Tibial artery (tissue), 4 donors: ENCODE measurements at regions not wholly inside any gene's neighbourhood (a gene's known extent, or its start where the extent isn't known, plus 50 kb on each side); places are given as distances from the start of the nearest gene placed in this dataset.

ENCODE experiments used
- DNase-seq, 2 donors: peaks; one replicate each; pipeline ENCODE4 v3.0.0-alpha.2; 2019
- H3K27ac ChIP-seq, 2 donors: fragments of 200-600 bp; sonication (generic) in 1 of 2; 1 replicate in 1 of 2; 2 replicates in 1 of 2; pipeline ENCODE4 v1.5.1; 2018 to 2019; ENCODE audit warnings: mild to moderate bottlenecking in 1 of 2
- H3K27me3 ChIP-seq, 2 donors: fragments of 200-600 bp; sonication (generic) in 1 of 2; one replicate each; pipeline versions ENCODE4 v1.5.1 to v1.6.0; 2016 to 2019
- H3K36me3 ChIP-seq, 3 donors: fragments of 200-600 bp; sonication (generic) in 2 of 3; one replicate each; pipeline ENCODE4 v1.5.1; 2016 to 2019; ENCODE audit warnings: mild to moderate bottlenecking in 2 of 3
- H3K4me1 ChIP-seq, 4 donors: fragments of 200-600 bp; sonication (generic) in 2 of 4; 1 replicate in 3 of 4; 2 replicates in 1 of 4; pipeline ENCODE4 v1.5.1; 2016 to 2019
- H3K4me3 ChIP-seq, 2 donors: fragments of 200-600 bp; sonication (generic) in 1 of 2; 1 replicate in 1 of 2; 2 replicates in 1 of 2; pipeline ENCODE4 v1.5.1; 2018 to 2019; ENCODE audit warnings: mild to moderate bottlenecking in 2 of 2
- H3K9me3 ChIP-seq, 3 donors: fragments of 200-600 bp; sonication (generic) in 1 of 3; one replicate each; pipeline ENCODE4 v1.5.1; 2016 to 2019
- CTCF ChIP-seq, 2 experiments: fragments of 200-600 bp in 1 of 2; fragments of 450-650 bp in 1 of 2; IDR thresholded peaks; one replicate each; pipeline ENCODE4 v1.5.1; 2017 to 2019; ENCODE audit warnings: antibody characterized with exemption in 2 of 2, mild to moderate bottlenecking in 1 of 2, moderate library complexity in 1 of 2
- intact Hi-C: fragments of 100-400 bp; cut with DNase I; formaldehyde crosslinking; loops from one replicate; pipeline ENCODE4 v1.15.0; 2023; ENCODE audit warnings: low total_unique reads

GRCh38 chr3:68103811-68104210, 449.4 kb upstream of the SUCLG2 start:
- intact Hi-C loops, result no loop called here
- no peaks in the 10 kb centered on the region for H3K36me3 ChIP-seq
- H3K27ac ChIP-seq, result no peak overlapping the region
- no peaks in the 10 kb centered on the region for H3K9me3 ChIP-seq
- H3K27me3 ChIP-seq, result no peaks in the 10 kb centered on the region
- DNase-seq, result no peak
- no peak overlapping the region for H3K4me3 ChIP-seq
- H3K4me1 ChIP-seq, result no peaks in the 10 kb centered on the region
- TF ChIP-seq CTCF (IDR thresholded peaks at IDR 0.05), result no peak

GRCh38 chr3:68090571-68090970, 436.2 kb upstream of the SUCLG2 start:
- no peaks in the 10 kb centered on the region for H3K36me3 ChIP-seq
- TF ChIP-seq CTCF (IDR thresholded peaks at IDR 0.05), result no peak
- no peaks in the 10 kb centered on the region for H3K27me3 ChIP-seq
- H3K9me3 ChIP-seq, result no peaks in the 10 kb centered on the region
- DNase-seq, result no peak
- no peak overlapping the region for H3K27ac ChIP-seq
- no peak overlapping the region for H3K4me3 ChIP-seq
- H3K4me1 ChIP-seq, result peaks cover 0 to 5% (median 0%) of the 10 kb centered on the region in 4 donors
- intact Hi-C loops, result no loop called here

DNA sequence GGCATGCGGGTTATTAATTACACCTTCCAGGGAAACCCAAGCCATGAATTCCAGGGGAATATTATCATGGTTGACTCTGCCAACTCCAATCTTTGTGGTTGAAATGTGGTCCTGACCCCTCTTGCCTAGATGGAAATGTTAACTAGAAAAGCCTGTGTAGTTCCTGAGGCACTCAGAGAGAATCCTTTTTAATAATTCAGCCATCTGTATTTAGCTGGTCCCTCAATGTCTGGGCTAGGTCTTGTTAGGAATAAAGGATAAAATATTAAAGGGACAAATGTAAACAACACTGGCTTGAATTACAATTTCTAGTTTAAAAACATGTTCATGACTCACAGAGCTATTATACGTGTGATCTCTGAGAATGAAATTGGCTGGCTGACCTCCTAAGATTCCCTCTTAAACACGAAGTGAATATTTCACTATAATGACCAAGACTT, 435.2 kb upstream of the SUCLG2 start:
- no peaks in the 10 kb centered on the region for H3K36me3 ChIP-seq
- DNase-seq, result no peak
- H3K27ac ChIP-seq, result no peak overlapping the region
- no peak for TF ChIP-seq CTCF (IDR thresholded peaks at IDR 0.05)
- no peaks in the 10 kb centered on the region for H3K9me3 ChIP-seq
- H3K4me3 ChIP-seq, result no peak overlapping the region
- H3K27me3 ChIP-seq, result no peaks in the 10 kb centered on the region
- intact Hi-C loops, result no loop called here
- peaks cover 0 to 5% (median 0%) of the 10 kb centered on the region in 4 donors for H3K4me1 ChIP-seq

DNA sequence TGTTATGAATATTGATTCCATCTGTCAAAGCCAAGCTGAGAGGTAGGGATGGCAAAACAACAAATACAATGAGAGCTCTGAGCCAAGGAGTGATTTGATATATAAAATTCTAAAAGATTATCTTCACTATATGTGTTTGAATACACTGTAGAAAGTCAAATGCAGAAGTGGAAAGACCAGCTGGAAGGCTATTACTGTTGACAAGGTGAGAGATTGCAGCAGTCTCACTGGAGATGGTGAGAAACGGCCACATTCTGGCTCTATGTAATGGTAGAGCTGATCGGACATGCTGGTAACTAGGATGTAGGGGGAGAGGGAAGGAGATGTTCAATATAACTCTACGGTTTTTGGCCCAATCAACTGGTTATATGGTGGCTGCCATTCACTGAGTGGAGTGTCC, 434.2 kb upstream of the SUCLG2 start:
- no peaks in the 10 kb centered on the region for H3K27me3 ChIP-seq
- TF ChIP-seq CTCF (IDR thresholded peaks at IDR 0.05), result no peak
- no peaks in the 10 kb centered on the region for H3K36me3 ChIP-seq
- H3K4me3 ChIP-seq, result no peak overlapping the region
- H3K9me3 ChIP-seq, result no peaks in the 10 kb centered on the region
- H3K27ac ChIP-seq, result no peak overlapping the region
- intact Hi-C loops, result no loop called here
- DNase-seq, result no peak
- H3K4me1 ChIP-seq, result peaks cover 0 to 5% (median 0%) of the 10 kb centered on the region in 4 donors

GRCh38 chr3:68088216-68088615, 433.8 kb upstream of the SUCLG2 start:
- no peak for DNase-seq
- intact Hi-C loops, result no loop called here
- no peaks in the 10 kb centered on the region for H3K9me3 ChIP-seq

More at GRCh38 chr3:68088216-68088615, 433.8 kb upstream of the SUCLG2 start:
- no peak overlapping the region for H3K27ac ChIP-seq
- no peaks in the 10 kb centered on the region for H3K36me3 ChIP-seq
- peaks cover 0 to 5% (median 0%) of the 10 kb centered on the region in 4 donors for H3K4me1 ChIP-seq
- no peak overlapping the region for H3K4me3 ChIP-seq
- no peak for TF ChIP-seq CTCF (IDR thresholded peaks at IDR 0.05)
- no peaks in the 10 kb centered on the region for H3K27me3 ChIP-seq
